ENCODE measurements at regions not wholly inside any gene's neighbourhood (a gene's known extent, or its start where the extent isn't known, plus 50 kb on each side); places are given as distances from the start of the nearest gene placed in this dataset.

DNA sequence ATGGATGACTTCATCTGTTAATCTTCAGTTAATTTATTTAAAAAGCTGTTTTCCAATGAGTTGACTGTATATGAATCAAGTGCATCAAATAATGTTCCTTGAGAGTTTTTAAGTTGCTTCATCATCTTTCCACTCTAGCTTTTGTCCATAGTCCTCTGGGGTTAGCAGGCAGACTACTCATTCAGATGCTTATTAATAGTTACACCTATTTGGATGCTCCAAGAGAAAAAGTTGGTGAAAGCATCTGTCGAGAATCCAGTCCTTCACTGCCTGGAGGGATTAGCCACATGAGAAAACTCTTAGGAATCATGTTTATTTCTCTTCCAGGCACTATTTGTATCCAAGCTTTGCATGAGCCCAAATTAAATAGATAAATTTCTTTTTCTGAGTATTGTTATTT, 70.2 kb downstream of the DACT1 start:
- TF ChIP-seq, protein P1, sequence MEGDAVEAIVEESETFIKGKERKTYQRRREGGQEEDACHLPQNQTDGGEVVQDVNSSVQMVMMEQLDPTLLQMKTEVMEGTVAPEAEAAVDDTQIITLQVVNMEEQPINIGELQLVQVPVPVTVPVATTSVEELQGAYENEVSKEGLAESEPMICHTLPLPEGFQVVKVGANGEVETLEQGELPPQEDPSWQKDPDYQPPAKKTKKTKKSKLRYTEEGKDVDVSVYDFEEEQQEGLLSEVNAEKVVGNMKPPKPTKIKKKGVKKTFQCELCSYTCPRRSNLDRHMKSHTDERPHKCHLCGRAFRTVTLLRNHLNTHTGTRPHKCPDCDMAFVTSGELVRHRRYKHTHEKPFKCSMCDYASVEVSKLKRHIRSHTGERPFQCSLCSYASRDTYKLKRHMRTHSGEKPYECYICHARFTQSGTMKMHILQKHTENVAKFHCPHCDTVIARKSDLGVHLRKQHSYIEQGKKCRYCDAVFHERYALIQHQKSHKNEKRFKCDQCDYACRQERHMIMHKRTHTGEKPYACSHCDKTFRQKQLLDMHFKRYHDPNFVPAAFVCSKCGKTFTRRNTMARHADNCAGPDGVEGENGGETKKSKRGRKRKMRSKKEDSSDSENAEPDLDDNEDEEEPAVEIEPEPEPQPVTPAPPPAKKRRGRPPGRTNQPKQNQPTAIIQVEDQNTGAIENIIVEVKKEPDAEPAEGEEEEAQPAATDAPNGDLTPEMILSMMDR (IDR thresholded peaks at IDR 0.05 in 8 of 11, conservative IDR thresholded peaks at IDR 0.05 in 3 of 11): no peak
- no peak for TF ChIP-seq POLR2A (IDR thresholded peaks at IDR 0.05)
- TF ChIP-seq POLR2AphosphoS5 (IDR thresholded peaks at IDR 0.05): no peak
